Chondrocyte (in vitro differentiated cells): ENCODE measurements at regions not wholly inside any gene's neighbourhood (a gene's known extent, or its start where the extent isn't known, plus 50 kb on each side); places are given as distances from the start of the nearest gene placed in this dataset.

ENCODE experiments used
- DNase-seq: peaks from one replicate; pipeline ENCODE4 v3.0.0; 2021; ENCODE audit warnings: mixed read lengths, low spot score
- H3K27ac Mint-ChIP-seq: one replicate; pipeline ENCODE4 v1.8.0; 2021; ENCODE audit warnings: mild to moderate bottlenecking, moderate library complexity, mixed read lengths; ENCODE audit not compliant: unreplicated experiment
- H3K27me3 Mint-ChIP-seq: 2 replicates; pipeline ENCODE4 v1.8.0; 2021; ENCODE audit warnings: low read depth, mixed read lengths
- H3K36me3 Mint-ChIP-seq: 2 replicates; pipeline ENCODE4 v1.8.0; 2021; ENCODE audit warnings: low read depth, mixed read lengths
- H3K4me1 Mint-ChIP-seq: 2 replicates; pipeline ENCODE4 v1.8.0; 2021; ENCODE audit warnings: low read depth, mild to moderate bottlenecking, mixed read lengths
- H3K4me3 Mint-ChIP-seq: one replicate; pipeline ENCODE4 v1.8.0; 2021; ENCODE audit warnings: mild to moderate bottlenecking, moderate library complexity, mixed read lengths; ENCODE audit not compliant: unreplicated experiment
- H3K9me3 Mint-ChIP-seq: 2 replicates; pipeline ENCODE4 v1.8.0; 2021; ENCODE audit warnings: low read depth, mixed read lengths
- CTCF ChIP-seq: fragments of 200-600 bp; sonication (generic); IDR thresholded peaks from 2 replicates; pipeline ENCODE4 v1.5.0; 2021; ENCODE audit warnings: antibody characterized with exemption, mild to moderate bottlenecking, moderate library complexity

GRCh38 chr12:89262855-89263552, 89.3 kb downstream of the DUSP6 start:
- H3K36me3 Mint-ChIP-seq, result no peaks in the 10 kb centered on the region
- H3K4me1 Mint-ChIP-seq, result peaks cover 5% of the 10 kb centered on the region
- H3K4me3 Mint-ChIP-seq, result no peak overlapping the region
- no peak for DNase-seq
- no peaks in the 10 kb centered on the region for H3K27me3 Mint-ChIP-seq
- no peak for TF ChIP-seq CTCF
- peaks cover 6% of the 10 kb centered on the region for H3K9me3 Mint-ChIP-seq
- H3K27ac Mint-ChIP-seq, result no peak overlapping the region

- TF ChIP-seq CTCF, result no peak
- H3K36me3 Mint-ChIP-seq, result no peaks in the 10 kb centered on the region
- no peak overlapping the region for H3K27ac Mint-ChIP-seq
- no peak for DNase-seq
- no peak overlapping the region for H3K4me3 Mint-ChIP-seq
- H3K9me3 Mint-ChIP-seq, result peaks cover 7% of the 10 kb centered on the region
- H3K27me3 Mint-ChIP-seq, result no peaks in the 10 kb centered on the region
- no peaks in the 10 kb centered on the region for H3K4me1 Mint-ChIP-seq
These were observed 90.3 kb downstream of the DUSP6 start for GRCh38 chr12:89261982-89262381.

- no peaks in the 10 kb centered on the region for H3K27me3 Mint-ChIP-seq
- H3K36me3 Mint-ChIP-seq, result no peaks in the 10 kb centered on the region
- TF ChIP-seq CTCF, result no peak
These were observed 91.3 kb downstream of the DUSP6 start for GRCh38 chr12:89260841-89261637.

GRCh38 chr12:89259821-89260220, 92.5 kb downstream of the DUSP6 start:
- DNase-seq, result no peak
- TF ChIP-seq CTCF, result no peak
- Mint-ChIP-seq H3K27ac (no peak overlapping the region), H3K4me1 (no peaks in the 10 kb centered on the region), H3K36me3 (no peaks in the 10 kb centered on the region), H3K9me3 (peaks cover 7% of the 10 kb centered on the region), H3K27me3 (no peaks in the 10 kb centered on the region), H3K4me3 (no peak overlapping the region)

More at GRCh38 chr12:89260841-89261637, 91.3 kb downstream of the DUSP6 start:
- Mint-ChIP-seq H3K4me1 (no peaks in the 10 kb centered on the region), H3K4me3 (no peak overlapping the region), H3K27ac (no peak overlapping the region), H3K9me3 (peaks cover 7% of the 10 kb centered on the region)
- no peak for DNase-seq

- Mint-ChIP-seq H3K4me3 (no peak overlapping the region), H3K27ac (no peak overlapping the region)
These were observed 93.9 kb downstream of the DUSP6 start for GRCh38 chr12:89258240-89258969.

More at GRCh38 chr12:89258240-89258969, 93.9 kb downstream of the DUSP6 start:
- Mint-ChIP-seq H3K4me1 (peaks cover 3% of the 10 kb centered on the region), H3K27me3 (no peaks in the 10 kb centered on the region), H3K36me3 (no peaks in the 10 kb centered on the region), H3K9me3 (peaks cover 10% of the 10 kb centered on the region)
- DNase-seq, result no peak
- no peak for TF ChIP-seq CTCF
